ENCODE measurements at regions not wholly inside any gene's neighbourhood (a gene's known extent, or its start where the extent isn't known, plus 50 kb on each side); places are given as distances from the start of the nearest gene placed in this dataset.
"Not testable (repeated sequence)": the region's sequence is repeated elsewhere in the genome, so short reads cannot be mapped to it uniquely, and the experiment has no call there.

GRCh38 chr2:13654416-13654815 is 937.7 kb downstream of the TRIB2 start:
- in situ Hi-C loops (cut with MboI; ENCODE audit: low sequenced_read_pairs): no loop called here

DNA sequence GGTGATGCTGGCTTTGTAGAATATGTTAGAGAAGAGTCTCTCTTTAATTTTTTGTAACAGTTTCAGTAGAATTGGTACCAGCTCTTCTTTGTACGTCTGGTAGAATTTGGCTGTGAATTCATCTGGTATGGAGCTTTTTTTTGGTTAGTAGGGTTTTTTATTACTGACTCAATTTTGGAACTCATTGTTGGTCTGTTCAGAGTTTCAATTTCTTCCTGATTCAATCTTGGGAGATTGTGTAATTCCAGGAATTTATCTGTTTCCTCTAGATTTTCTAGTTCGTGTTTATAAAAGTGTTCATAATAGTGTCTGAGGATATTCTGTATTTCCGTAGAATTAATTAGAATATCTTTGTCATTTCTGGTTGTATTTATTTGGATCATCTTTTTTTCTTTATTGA is 943.5 kb downstream of the TRIB2 start:
- in situ Hi-C loops (cut with MboI; ENCODE audit: low sequenced_read_pairs): no loop called here

DNA sequence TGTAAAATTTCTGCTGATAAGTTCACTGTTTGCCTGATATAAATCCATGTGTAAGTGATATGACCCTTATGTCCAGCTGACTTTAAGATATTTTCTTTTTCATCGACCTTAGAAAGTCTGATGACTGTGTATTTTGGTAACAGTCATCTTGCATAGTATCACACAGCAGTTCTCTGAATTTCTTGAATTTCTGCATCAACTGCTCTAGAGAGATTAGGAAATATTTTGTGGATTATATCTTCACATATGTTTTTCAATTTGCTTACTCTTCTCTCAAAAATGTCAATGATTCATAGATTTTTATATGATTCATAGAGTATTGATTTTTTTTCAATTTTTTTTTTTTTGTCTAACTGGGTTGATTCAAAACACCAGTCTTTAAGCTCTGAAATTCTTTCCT is 945.3 kb downstream of the TRIB2 start:
- in situ Hi-C loops (cut with MboI; ENCODE audit: low sequenced_read_pairs): no loop called here

- in situ Hi-C loops (cut with MboI; ENCODE audit: low sequenced_read_pairs): no loop called here
These were observed 950.1 kb downstream of the TRIB2 start for GRCh38 chr2:13666582-13667414.

DNA sequence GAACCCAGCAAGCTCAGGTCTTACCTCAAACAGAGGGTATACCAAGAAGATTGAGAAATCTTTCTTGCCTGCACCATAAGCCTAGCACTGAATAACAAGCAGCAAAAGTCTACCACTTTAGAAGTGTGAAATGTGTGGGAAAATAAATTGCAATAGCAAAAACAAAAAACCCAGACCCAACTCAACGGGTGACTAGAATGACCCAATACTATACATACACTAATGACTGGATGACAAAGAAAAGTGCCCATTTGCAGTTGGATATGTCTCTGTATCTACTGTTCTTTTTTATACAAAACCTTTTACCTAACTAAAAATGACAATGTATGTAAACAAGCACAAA is 950.6 kb downstream of the TRIB2 start:
- in situ Hi-C loops (cut with MboI; ENCODE audit: low sequenced_read_pairs): no loop called here

- in situ Hi-C loops (cut with MboI; ENCODE audit: low sequenced_read_pairs): no loop called here
These were observed 952.9 kb downstream of the TRIB2 start for GRCh38 chr2:13669607-13670006.

DNA sequence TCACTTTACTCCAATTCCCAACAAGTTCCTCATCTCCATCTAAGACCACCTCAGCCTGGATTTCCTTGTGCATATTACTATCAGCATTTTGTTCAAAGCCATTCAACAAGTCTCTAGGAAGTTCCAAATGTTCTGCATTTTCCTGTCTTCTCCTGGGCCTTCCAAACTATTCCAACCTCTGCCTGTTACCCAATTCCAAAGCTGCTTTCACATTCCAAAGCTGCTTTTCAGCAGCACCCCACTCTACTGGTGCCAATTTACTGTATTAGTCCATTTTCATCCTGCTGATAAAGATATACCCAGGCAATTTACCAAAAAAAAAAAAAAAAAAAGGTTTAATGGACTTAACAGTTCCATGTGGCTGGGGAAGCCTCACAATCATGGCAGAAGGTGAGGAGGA is 957.1 kb downstream of the TRIB2 start:
- in situ Hi-C loops (cut with MboI; ENCODE audit: low sequenced_read_pairs): not testable (repeated sequence)

DNA sequence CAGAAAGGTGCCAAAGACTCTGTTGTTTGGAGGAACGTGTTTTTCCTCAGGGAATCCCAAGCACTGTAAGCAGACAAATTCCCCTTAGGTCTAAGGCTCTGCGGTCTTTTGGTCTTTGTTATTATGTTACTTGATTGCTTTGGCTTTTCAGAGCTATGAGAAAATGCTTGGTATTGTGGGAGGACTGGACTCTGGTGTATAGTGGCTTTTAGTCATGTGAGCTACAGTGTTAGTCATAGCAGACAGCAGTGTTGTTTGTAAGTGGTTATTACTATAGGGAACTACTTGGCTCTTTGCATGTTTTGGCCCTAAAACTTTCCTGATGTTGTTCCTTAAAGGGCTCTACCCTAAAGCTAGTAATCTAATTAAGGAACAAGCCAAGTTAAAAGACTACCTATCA is 956.2 kb upstream of the LRATD1 start:
- in situ Hi-C loops (cut with MboI; ENCODE audit: low sequenced_read_pairs): no loop called here

DNA sequence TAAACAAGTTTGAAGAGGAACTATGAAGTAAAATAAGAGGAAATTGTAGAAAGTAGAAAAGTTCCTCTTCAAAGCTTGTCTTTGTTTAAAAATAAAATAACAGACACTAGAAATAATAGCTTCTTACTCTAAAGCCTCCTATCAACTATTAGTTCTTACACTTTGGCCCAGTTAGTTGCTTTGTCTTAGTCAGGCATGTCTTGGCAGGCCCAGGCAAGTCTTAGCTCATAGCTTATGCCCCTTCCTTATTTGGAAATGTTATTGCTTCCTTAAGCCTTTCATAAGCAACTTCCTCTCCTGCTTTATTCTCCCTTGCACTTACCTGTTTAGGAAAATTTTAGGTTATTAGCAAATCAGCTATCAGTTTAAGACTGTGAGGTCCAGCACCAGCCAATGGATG is 950.6 kb upstream of the LRATD1 start:
- in situ Hi-C loops (cut with MboI; ENCODE audit: low sequenced_read_pairs): no loop called here

DNA sequence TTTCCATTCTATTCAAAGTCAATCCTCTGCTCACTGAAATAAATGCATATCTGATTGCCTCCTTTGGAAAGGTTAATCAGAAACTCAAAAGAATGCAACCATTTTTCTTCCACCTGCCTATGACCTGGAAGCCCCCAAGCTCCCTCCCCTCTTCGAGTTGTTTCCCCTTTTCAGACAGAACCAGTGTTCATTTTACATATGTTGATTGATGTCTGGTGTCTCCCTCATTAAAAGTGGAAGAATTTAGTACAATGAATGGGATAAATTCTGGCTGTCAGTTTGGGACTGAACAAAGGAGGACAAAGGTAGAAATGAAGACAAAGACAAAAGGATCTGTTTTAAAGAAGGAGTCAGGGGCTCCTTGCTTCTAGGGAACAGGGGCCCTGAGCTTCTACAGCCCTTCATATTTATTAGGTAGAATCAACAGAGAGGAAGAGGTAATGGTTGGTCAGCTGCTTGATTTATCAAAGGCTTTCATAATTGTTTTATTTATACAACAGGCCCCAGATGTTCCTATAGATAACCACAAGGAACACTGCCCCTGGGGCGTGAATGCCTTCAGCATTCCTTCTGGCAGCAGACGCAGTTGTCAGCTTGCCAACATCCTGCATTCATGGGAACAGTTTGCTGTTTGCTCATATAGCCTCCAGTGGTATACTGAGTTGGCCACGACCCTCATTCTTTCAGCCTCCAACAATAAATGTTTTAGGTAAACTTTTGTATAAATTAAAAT is 949.8 kb upstream of the LRATD1 start:
- in situ Hi-C loops (cut with MboI; ENCODE audit: low sequenced_read_pairs): no loop called here

DNA sequence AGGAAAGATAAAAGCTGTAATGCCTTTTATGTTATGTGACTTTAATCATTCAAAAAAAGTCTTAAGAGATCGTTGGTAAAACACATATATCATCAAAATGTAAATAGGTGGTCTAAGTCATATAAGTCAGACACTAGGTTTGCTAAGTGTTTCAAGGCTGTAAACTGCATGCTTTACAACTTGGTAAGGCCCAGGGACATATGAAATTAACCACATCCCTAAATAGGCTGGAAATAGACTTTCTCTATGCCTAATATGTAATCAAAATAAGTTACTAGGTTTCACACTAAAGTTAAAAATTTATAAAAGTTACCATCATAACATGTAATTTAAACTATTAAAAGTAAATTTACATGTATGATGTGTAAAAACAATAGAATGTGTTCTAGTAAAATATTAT is 946.3 kb upstream of the LRATD1 start:
- in situ Hi-C loops (cut with MboI; ENCODE audit: low sequenced_read_pairs): no loop called here

- in situ Hi-C loops (cut with MboI; ENCODE audit: low sequenced_read_pairs): no loop called here
These were observed 937.8 kb upstream of the LRATD1 start for GRCh38 chr2:13694673-13695072.

- in situ Hi-C loops (cut with MboI; ENCODE audit: low sequenced_read_pairs): no loop called here
These were observed 935.9 kb upstream of the LRATD1 start for GRCh38 chr2:13696601-13697000.

GRCh38 chr2:13698847-13699246 is 933.7 kb upstream of the LRATD1 start:
- in situ Hi-C loops (cut with MboI; ENCODE audit: low sequenced_read_pairs): no loop called here

GRCh38 chr2:13699939-13700338 is 932.6 kb upstream of the LRATD1 start:
- in situ Hi-C loops (cut with MboI; ENCODE audit: low sequenced_read_pairs): not testable (repeated sequence)

GRCh38 chr2:13711154-13711553 is 921.4 kb upstream of the LRATD1 start:
- in situ Hi-C loops (cut with MboI; ENCODE audit: low sequenced_read_pairs): no loop called here

DNA sequence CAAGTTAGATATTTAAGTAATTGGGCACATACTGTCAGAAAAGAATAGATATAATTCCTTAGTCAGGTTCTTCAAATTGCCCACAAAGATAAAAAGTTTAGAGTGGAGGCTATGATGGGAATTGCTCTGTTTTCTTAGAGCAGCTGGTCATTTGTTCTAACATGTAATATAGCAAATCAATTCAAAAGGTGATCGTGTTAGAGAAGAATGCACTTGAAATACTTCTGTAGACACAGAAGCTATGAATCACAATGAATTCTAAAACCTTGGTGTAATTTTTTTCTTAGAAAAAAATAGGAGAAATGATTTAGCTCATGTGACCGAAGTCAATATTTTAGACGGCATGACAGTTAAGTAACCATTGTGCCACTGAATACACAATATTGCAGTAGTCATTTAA is 918.1 kb upstream of the LRATD1 start:
- in situ Hi-C loops (cut with MboI; ENCODE audit: low sequenced_read_pairs): no loop called here

DNA sequence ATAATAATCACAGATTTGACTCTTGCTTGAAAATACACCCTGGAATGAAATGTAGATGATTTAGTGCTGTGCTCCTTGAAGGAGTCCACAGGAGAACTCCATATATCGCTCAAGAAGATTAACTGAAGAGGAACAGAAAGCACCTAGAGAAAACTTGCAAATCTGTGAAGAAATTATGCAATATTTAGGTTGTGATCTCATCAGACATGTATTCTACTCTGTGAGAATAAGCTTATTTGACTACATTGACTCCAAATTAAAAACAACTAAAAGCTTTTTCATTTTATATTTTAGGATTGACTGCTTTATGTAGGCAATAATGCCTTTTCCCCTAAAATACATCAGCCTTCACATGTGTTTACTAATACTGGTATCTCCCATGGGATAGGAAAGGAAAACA is 906.6 kb upstream of the LRATD1 start:
- in situ Hi-C loops (cut with MboI; ENCODE audit: low sequenced_read_pairs): no loop called here

DNA sequence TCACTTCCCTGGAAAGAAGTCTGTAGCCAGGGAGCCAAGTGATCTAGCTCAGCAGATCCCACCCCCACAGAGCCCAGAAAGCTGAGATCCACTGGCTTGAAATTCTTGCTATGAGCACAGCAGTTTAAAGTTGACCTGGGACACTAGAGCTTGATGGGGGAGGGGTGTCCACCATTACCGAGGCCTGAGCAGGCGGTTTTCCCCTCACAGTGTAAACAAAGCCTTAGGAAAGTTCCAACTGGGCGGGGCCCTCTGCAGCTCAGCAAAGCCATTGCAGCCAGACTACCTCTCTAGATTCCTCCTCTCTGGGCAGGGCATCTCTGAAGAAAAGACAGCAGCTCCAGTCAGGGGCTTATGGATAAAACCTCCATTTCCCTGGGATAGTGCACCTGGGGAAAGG is 887.2 kb upstream of the LRATD1 start:
- in situ Hi-C loops (cut with MboI; ENCODE audit: low sequenced_read_pairs): no loop called here

- in situ Hi-C loops (cut with MboI; ENCODE audit: low sequenced_read_pairs): no loop called here
These were observed 880.6 kb upstream of the LRATD1 start for GRCh38 chr2:13751955-13752354.

DNA sequence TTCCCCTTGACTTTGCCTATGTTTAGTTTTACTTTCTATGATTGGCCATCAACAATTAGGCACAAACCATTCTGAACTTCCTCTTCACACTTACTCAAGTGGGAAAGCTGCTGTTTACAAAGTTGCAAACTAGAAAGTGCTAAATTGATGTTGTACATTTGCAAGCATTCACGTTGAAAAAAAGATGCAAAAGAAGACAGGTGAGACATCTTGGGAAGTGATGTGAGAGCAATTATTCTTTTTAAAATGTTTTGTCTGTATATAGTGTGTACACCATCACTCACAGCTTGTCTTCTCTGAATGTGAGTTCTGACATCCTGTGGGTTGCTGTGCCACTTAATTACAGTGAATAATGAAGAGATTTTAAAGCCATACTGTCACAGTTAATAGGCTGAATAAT is 874.1 kb upstream of the LRATD1 start:
- in situ Hi-C loops (cut with MboI; ENCODE audit: low sequenced_read_pairs): no loop called here

- in situ Hi-C loops (cut with MboI; ENCODE audit: low sequenced_read_pairs): no loop called here
These were observed 864.2 kb upstream of the LRATD1 start for GRCh38 chr2:13768274-13768673.

DNA sequence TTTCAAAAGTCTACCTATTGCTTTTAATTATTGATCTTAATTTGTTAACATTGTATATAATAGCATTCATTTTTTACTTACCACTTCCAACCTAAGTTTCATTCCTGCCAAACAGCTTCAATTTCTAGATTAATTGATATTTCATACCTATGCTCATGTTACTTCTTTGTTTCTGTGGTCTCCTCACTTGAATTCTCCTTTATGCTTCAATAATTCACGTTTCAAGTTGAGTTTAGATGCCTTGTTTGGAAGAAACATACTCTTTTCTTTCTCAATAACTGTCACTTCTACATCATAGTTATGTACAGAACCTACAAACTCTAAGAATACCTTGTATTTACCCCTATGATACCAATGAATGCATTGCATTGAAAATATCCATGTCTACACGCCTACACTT is 862.2 kb upstream of the LRATD1 start:
- in situ Hi-C loops (cut with MboI; ENCODE audit: low sequenced_read_pairs): no loop called here

Data from HL-60/S4 treated with retinoic acid at 250 ng/mL for 4 days and 3 days (cell line).